ENCODE measurements at regions not wholly inside any gene's neighbourhood (a gene's known extent, or its start where the extent isn't known, plus 50 kb on each side); places are given as distances from the start of the nearest gene placed in this dataset.
"Not testable (repeated sequence)": the region's sequence is repeated elsewhere in the genome, so short reads cannot be mapped to it uniquely, and the experiment has no call there.

DNA sequence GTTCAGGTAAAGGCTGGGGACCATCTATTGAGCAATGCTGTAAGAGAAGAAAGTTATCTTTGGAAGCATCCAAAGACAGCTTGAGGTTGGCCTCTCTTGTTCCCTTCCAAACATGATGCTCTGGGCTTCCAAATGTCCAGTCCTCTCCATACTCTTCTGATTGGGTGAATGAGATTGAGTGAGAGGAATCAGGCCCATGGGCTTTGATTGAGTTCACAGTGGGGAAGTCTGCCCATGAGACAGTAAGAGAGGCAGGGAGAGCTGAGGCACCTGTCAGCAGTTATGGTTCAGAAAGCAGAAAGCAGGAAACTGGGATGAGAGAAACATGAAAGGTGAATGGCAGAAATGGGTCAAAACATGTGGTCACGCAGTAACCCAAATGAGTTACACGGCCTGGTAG, 1006.9 kb downstream of the VRK1 start:
- in situ Hi-C loops (cut with HindIII; ENCODE audit: low sequenced_read_pairs) = no loop called here

DNA sequence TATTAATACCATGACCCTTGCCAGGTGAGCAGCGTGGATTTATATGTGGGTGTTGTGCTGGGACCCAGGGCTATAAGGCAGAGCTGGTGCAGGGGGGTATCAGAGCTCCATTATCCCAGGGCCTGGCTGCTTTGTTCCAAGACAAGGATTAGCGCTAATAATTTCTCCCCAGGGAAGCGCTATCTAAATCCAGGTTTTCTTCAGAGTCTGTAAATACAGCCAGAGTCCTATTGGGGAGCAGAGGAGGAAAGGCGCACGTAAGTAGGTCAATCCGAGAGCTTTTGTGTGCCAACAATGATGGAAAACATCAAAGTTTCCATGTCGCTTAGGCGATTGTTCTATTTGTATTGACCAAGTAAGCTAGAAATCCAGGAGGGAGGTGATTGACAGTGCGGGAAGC, 1009.7 kb downstream of the VRK1 start:
- in situ Hi-C loops (cut with HindIII; ENCODE audit: low sequenced_read_pairs) = no loop called here

DNA sequence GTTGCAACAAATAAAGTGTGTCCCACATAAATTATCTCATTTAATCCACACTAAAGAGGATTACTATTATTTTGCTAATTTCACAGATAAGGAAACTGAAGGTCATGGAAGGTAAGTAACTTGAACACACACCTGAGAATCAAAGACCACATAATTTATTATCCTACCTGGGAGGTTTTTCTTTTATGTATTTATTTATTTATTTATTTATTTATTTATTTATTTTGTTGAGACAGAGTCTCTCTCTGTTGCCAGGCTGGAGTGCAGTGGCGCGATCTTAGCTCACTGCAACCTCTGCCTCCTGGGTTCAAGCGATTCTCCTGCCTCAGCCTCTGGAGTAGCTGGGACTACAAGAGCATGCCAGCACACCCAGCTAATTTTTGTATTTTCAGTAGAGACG, 1011.4 kb downstream of the VRK1 start:
- in situ Hi-C loops (cut with HindIII; ENCODE audit: low sequenced_read_pairs) = not testable (repeated sequence)

DNA sequence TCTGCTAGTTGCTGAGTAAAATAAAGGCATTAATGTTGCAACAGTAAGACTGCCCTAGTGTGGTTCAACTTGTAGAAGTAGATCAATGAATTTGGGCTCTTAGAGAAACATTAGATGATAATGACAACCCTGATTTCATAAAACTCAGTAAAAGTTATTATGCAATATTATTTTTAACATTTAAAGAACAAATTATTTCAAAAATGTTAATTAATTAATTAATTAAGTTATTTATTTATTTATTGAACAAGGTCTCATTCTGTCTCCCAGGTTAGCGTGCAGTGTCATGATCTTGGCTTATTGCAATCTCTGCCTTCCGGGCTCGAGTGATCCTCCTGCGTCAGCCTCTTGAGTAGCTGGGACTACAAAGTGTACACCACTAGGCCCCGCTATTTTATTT, 1016.4 kb downstream of the VRK1 start:
- in situ Hi-C loops (cut with HindIII; ENCODE audit: low sequenced_read_pairs) = no loop called here

DNA sequence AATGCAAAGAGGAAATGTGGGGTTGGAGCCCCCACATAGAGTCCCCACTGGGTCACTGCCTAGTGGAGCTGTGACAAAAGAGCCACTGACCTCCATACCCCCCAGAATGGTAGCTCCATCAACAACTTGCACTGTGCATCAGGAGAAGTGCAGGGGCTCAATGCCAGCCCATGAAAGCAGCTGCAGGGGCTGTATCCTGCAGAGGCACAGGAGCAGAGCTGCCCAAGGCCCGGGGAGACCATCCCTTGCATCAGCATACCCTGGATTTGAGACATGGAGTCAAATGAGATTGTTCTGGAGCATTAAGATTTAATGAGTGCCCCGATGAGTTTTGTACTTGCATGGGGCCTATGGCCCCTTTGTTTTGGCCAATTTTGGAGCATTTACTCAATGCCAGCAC, 1023.6 kb downstream of the VRK1 start:
- in situ Hi-C loops (cut with HindIII; ENCODE audit: low sequenced_read_pairs) = no loop called here

DNA sequence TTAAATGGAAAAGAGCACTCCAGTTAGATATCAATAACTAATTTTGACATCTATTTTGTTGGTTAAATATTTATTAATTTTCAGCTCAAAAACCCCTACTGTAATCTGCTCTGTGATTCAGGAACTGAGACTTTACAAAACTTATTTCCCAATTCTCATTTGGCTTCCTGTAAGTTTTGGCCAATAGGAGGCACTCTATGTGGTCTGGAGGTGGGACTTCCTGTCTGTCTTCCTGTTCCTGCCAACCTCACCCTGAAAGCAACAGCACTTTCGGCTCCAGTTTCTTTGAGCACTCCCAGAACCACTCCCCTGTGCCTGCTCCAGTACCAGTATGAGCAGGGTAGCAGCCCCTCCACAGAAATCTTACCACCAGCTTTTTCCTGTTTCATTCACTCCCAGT, 1027.0 kb downstream of the VRK1 start:
- in situ Hi-C loops (cut with HindIII; ENCODE audit: low sequenced_read_pairs) = no loop called here

DNA sequence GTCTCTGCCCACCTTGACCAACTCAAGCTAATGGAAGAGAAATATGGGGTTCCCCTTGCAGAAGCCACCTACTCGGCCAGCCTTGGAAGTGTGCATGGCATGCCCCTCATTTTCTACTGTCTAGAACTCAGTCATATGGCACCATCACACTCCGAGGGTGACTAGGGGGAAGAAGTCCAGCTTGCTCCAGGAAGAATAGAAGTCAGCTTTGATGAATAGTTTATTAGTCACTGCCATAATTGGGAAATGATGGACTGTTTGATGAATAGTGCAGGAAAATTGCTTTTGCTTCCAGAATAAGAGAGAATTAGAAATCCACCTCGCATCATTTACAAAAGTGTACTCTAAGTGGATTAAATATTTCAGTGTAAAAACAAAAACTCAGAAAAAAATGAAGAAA, 1030.6 kb downstream of the VRK1 start:
- in situ Hi-C loops (cut with HindIII; ENCODE audit: low sequenced_read_pairs) = no loop called here

DNA sequence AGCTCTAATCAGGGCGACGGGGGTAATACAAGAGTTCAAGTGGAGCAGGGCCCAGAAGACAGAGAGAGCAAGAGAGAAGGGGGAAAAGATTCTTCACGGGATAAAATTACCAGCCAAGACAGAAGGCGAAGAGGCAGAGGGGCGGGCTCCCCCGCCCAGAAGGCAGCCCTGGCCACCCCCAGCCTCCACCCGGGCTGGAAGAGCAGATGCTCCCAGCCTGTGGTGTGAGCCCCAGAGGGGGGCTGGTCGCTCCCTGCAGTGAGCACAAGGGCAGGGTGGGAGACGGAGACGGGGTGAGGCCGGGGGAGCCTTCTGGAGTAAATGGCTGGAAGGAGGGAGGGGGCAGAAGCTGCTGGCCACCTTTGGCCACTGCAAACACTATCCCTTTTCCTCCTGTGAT, 1035.6 kb downstream of the VRK1 start:
- in situ Hi-C loops (cut with HindIII; ENCODE audit: low sequenced_read_pairs) = no loop called here

DNA sequence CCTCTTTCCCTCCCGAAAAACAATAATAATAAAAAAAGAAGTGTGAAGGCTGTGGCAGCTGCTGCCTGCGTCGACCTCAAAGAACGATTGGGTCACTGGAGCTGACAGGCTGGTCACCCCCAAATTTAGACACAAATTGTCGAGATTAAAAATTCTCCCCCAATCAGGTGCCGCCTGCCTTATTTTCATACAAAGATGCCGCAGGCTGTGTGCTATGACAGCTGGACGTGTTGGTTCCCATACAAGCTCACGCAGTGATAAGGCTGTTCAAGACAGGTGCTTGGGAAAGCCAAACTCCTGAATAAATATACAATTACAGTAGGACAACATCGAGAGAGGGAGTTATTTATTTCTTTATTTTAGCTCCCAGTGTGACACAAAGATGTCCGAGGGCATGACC, 1041.8 kb downstream of the VRK1 start:
- in situ Hi-C loops (cut with HindIII; ENCODE audit: low sequenced_read_pairs) = no loop called here

DNA sequence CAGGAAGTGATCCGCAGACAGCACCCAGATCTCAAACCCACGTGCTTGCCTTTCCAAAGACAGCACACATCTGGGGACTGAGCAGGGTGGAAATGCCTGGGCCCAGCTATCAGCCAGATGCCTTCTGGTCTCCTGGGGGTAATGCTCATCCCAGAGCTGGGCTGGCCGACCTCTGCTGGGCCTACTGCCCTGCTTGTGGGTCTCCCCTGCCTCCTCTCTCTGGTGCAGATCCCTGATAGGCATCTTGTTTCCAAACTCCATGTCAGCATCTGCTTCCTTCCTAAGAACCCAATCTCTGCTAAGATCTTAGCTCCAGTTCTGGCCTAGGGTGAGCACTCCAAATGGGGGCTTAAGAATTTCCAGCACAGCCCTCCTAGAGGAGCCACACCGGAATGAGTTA, 1043.0 kb downstream of the VRK1 start:
- in situ Hi-C loops (cut with HindIII; ENCODE audit: low sequenced_read_pairs) = no loop called here

DNA sequence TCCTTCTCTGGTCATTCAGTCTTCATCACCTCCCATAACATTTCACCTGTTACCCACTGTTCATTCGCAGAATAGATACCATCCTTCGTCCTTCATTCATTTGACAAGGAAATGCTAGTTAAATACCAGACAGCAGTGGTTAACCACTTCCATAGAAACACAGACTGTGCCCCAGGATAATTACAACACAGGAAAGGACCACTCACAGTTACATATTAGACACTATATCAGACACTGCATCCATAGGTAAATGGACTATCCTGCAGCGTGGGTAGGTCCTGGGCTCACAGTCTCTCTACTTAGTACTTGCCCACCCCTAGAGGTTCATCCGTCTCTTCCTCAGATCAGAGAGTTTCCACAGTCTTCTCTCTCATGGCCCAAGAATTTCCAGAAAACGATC, 1044.6 kb downstream of the VRK1 start:
- in situ Hi-C loops (cut with HindIII; ENCODE audit: low sequenced_read_pairs) = no loop called here

DNA sequence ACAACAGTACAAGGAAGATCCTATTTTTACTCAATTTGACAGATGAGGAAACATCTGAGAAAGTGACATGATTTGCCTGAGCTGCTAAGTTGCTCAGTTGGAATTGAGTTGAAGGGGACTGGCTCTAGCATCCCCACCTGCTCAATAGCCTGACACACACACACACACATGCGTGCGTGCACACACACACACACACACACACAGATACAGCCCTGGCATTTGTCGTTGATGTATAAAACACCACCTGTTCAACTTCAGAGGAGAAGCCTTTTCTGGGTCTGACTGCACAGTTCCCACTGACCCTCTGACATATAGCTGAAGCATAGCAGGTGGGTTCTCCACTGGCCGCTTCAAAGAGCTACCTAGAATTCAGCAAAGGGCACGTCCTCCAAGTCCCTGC, 1045.9 kb downstream of the VRK1 start:
- in situ Hi-C loops (cut with HindIII; ENCODE audit: low sequenced_read_pairs) = no loop called here

DNA sequence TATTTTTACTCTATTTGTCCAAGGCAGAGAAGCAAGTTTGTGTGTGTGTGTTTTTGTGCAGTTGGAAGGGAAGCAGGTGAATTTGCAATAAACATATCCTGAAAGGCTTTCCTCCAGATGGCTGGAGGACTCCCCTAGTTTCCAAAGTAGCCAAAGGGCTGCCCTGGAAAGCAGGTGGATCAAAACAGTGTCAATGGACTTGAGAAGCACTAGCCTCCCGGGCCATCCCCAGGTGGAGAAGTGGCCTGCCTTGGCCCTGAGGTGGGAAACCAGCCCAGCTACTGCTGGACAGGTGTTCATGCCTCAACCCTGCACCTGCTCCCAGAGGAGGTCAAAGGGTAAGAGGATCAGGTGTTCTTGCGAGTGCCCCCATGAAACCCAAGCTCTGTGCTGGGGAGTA, 1046.9 kb downstream of the VRK1 start:
- in situ Hi-C loops (cut with HindIII; ENCODE audit: low sequenced_read_pairs) = no loop called here

DNA sequence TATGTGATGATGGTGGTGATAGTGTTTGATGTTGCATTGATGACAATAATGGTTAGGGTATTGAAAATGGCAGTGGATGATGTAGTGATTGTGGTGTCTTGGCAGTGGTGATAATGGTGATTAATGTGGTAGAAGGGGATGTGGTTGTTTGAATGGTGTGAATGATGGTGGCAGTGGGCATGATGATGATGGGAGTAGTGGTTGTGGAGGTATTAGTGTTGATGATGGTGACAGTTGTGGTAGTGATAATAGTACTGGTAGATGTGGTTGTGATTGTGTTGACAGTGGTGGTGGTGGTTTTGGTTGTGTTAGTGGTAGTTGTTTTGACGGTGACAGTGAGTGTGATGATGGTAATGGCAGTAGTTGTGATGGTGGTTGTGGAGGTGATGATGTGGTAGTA, 1049.0 kb downstream of the VRK1 start:
- in situ Hi-C loops (cut with HindIII; ENCODE audit: low sequenced_read_pairs) = no loop called here

DNA sequence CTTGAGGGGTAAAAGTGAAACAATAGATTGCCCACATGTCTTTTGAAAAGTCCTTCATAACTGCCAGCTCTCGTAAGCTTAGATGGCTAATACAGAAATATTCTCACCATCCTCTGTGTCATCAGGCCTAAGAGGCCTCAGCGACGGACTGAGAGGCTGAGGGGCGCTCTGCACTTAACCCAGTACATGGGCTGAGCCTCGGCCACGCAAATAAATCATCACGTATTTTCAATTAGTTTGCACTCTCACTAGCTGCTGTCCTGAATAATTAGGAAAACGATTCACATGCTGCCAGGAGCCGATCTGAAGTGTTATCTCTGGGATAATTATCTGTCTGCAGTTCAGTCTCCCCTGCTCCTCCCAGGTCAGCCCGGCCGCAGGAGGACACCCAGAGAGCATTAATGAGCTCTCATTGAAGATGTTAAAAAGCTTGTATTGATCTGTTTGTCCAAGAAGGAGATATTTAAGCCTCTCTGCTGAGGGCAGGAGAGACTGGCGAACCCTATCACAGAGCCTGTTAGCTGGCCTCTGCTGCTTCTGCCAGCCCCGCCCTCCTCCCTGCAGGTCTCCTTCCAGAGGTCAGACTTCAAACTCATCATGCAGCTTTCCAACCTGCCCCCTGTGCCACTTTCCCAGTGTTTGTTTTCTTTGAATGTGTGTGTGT, 1051.3 kb downstream of the VRK1 start:
- in situ Hi-C loops (cut with HindIII; ENCODE audit: low sequenced_read_pairs) = no loop called here

DNA sequence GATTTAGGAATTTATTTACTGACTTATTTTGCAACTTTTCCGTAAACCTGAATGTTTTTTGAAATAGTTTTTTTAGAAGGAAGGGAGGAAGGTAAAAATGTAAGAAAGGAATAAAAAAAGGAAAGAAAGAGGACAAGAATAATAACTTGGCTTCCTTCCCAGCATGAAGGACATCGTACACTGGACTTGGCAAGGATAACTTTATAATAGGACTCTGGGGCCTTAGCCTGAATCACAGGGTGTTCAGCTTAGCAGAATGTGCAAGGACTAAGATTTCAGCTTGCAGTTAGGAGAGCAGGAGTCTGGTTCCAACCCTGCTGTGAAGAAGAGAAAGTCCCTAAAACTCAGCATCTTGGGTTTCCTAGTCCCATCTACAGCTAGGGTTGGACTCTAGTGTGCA, 1053.3 kb downstream of the VRK1 start:
- in situ Hi-C loops (cut with HindIII; ENCODE audit: low sequenced_read_pairs) = no loop called here

DNA sequence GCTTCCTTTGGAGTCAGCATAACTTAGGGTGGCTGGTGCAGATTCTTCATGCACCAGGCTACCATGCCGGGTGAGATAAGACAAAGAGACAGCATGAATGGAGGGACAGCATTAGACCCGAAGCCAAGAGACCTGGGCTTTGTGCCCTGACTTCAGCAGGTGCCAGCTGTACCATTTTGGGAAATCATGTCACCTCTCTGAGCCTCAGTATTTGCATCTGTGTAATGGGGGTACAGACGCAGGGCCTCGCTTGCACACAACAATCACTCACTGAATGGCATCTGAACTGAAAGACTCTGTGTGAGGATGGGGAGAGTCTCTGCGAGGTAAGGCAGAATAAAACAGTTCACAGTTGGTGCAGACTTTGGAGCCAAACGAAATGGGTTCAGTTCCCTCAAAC, 1053.7 kb downstream of the VRK1 start:
- in situ Hi-C loops (cut with HindIII; ENCODE audit: low sequenced_read_pairs) = no loop called here

DNA sequence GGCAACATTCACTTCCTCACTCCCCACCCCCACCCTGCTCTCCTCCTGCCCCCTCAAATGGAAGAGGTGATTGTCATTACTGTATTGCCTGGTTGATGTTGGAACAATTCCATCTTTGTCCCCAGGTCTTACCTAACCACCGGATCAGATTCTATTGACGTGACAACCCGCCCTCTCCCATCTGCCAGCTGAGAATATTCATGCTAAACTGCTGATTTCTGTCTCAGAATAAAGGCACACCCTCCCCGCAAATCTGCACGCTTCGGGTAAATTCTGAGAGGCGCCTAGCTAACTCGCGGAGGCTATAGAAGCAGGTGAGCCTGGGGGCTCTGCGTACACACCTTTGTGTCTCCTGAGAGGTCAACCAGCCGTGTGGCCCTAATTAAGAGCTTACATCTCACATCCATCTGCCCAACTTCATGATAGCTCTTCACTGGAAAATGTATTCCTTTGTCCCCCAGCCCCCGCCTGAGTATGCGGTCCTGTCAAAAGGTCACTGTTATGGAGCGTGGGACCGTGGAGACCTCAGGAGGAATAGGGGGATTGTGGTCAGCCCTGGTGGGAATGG, 1054.3 kb downstream of the VRK1 start:
- in situ Hi-C loops (cut with HindIII; ENCODE audit: low sequenced_read_pairs) = no loop called here

DNA sequence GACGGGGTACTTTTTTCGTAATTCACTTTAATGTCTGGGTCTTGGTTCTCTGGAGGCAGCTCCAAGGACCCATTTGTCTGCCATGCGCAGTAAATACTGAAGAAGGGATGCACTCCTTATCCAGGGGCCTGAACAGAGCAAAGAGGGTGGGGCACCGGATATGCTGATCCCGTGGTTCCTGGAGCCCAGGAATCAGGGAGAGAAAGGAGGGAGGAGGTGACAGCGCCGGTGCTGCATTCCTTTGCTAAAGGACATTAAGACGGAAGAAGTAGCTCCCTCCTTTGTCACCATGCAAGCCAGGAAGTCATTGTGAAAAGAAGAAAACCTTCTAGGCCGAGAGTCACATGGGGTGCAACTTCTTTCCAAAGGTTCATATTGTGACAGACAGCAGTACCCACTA, 1057.7 kb downstream of the VRK1 start:
- in situ Hi-C loops (cut with HindIII; ENCODE audit: low sequenced_read_pairs) = no loop called here

DNA sequence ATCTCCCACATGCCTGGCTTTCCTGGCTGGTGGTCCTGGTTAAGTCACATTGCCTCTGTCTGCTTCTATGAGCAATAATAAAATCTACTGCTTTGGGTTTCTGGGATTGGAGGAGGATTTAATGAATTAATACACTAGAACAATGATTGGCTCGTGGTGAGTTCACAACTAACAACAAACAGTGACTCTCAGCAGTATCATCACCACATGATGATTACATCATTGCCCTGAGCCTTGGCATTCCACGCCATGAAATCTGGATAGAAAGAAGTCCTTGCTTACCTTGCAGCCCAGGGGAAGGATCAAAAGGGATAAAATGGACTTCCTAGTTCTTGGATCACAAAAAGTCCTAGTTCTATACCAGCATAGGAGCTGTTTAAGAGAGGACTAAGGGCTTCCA, 1069.0 kb downstream of the VRK1 start:
- in situ Hi-C loops (cut with HindIII; ENCODE audit: low sequenced_read_pairs) = no loop called here

DNA sequence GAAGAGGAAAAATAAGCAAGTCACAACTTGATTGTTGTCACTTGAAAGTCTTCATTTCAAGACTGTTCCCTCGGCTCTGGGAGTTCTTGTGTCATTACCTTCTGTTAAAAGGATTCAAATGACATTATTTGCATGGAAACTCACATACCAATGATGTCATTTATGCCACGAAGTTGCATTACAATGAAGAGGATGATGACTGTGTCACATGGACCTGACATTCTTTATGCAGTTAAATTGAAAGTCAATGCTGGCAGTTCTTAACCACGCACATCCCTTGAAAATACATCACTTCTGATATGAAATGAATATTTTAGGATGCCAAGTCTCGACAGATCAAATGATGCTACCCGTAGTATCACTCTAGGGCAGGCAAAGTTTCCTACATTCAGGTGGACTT, 1069.5 kb downstream of the VRK1 start:
- in situ Hi-C loops (cut with HindIII; ENCODE audit: low sequenced_read_pairs) = no loop called here

DNA sequence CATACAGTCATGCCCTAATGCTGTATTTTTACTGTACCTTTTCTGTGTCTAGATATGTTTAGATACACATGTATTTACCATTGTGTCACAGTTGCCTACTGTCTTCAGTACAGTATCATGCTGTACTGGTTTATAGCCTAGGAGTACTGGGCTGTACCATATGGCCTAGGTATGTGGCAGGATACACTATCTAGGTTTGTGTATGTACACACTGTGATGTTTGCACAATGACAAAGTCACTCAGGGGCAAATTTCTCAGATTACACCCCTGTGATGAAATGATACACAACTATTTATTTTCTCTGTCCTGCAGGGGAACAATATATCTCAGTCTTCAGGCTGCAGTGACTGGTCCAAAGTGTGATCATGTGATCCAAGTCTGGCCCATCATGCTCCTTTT, 1076.1 kb downstream of the VRK1 start:
- in situ Hi-C loops (cut with HindIII; ENCODE audit: low sequenced_read_pairs) = no loop called here

DNA sequence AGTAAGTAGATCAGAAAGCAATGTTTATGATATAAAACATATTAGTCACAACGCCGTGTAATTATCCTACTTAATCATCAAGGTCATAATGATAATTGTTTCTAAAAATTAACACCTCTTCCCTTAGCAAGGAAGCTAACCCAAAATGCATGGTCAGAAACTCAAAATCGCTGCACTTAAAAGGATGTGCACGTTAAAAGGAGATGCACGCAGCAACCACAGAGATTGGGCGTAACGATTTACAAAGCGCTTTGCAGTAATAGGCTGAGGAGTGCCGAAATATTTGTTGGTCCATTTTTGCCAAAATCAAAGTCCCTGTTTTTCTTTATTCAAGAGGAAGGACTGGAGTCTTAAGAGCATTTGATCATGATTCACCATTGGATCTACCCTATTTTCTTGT, 1077.2 kb downstream of the VRK1 start:
- in situ Hi-C loops (cut with HindIII; ENCODE audit: low sequenced_read_pairs) = no loop called here
